ENCODE measurements at regions not wholly inside any gene's neighbourhood (a gene's known extent, or its start where the extent isn't known, plus 50 kb on each side); places are given as distances from the start of the nearest gene placed in this dataset.

DNA sequence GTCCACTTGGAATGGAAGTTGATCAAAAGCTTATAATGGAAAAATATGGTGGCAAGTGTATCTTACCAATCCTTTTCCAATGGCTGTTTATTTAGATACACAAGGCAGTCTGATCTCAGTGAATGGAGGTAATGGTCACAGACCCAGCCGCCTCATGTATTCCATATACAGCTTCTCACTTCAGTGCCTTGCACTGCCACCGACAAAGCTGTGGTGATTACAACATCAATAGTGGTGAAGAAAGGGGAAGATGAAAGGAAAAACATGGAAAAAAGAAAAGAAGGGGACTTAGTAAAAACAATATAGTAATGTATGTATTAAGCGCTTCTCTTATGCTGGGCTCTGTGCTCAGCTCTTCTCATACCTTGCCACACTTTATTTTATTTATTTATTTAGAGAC is 297.3 kb upstream of the RASA1 start:
- TF ChIP-seq TCF7L2 (IDR thresholded peaks at IDR 0.05; ENCODE audit: low read depth, low read length) (no peak), POLR2AphosphoS5 (IDR thresholded peaks at IDR 0.05; ENCODE audit: low read depth, low read length) (no peak), SIN3A (IDR thresholded peaks at IDR 0.05; ENCODE audit: borderline replicate concordance, insufficient read depth, low read depth, low read length) (no peak)
- TF ChIP-seq, protein P1, sequence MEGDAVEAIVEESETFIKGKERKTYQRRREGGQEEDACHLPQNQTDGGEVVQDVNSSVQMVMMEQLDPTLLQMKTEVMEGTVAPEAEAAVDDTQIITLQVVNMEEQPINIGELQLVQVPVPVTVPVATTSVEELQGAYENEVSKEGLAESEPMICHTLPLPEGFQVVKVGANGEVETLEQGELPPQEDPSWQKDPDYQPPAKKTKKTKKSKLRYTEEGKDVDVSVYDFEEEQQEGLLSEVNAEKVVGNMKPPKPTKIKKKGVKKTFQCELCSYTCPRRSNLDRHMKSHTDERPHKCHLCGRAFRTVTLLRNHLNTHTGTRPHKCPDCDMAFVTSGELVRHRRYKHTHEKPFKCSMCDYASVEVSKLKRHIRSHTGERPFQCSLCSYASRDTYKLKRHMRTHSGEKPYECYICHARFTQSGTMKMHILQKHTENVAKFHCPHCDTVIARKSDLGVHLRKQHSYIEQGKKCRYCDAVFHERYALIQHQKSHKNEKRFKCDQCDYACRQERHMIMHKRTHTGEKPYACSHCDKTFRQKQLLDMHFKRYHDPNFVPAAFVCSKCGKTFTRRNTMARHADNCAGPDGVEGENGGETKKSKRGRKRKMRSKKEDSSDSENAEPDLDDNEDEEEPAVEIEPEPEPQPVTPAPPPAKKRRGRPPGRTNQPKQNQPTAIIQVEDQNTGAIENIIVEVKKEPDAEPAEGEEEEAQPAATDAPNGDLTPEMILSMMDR (IDR thresholded peaks at IDR 0.05) = no peak
- TF ChIP-seq, protein P2, sequence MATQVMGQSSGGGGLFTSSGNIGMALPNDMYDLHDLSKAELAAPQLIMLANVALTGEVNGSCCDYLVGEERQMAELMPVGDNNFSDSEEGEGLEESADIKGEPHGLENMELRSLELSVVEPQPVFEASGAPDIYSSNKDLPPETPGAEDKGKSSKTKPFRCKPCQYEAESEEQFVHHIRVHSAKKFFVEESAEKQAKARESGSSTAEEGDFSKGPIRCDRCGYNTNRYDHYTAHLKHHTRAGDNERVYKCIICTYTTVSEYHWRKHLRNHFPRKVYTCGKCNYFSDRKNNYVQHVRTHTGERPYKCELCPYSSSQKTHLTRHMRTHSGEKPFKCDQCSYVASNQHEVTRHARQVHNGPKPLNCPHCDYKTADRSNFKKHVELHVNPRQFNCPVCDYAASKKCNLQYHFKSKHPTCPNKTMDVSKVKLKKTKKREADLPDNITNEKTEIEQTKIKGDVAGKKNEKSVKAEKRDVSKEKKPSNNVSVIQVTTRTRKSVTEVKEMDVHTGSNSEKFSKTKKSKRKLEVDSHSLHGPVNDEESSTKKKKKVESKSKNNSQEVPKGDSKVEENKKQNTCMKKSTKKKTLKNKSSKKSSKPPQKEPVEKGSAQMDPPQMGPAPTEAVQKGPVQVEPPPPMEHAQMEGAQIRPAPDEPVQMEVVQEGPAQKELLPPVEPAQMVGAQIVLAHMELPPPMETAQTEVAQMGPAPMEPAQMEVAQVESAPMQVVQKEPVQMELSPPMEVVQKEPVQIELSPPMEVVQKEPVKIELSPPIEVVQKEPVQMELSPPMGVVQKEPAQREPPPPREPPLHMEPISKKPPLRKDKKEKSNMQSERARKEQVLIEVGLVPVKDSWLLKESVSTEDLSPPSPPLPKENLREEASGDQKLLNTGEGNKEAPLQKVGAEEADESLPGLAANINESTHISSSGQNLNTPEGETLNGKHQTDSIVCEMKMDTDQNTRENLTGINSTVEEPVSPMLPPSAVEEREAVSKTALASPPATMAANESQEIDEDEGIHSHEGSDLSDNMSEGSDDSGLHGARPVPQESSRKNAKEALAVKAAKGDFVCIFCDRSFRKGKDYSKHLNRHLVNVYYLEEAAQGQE (IDR thresholded peaks at IDR 0.05; ENCODE audit: insufficient read depth in 1 of 2, low read depth in 2 of 2, low read length in 1 of 2) = no peak
